GM19043 (cell line): ENCODE measurements at regions not wholly inside any gene's neighbourhood (a gene's known extent, or its start where the extent isn't known, plus 50 kb on each side); places are given as distances from the start of the nearest gene placed in this dataset.

Source experiments
- ATAC-seq: cut with Tn5 transposase; IDR thresholded peaks from one replicate; pipeline ENCODE4 v1.9.1; 2021; ENCODE audit warnings: low read depth; ENCODE audit not compliant: unreplicated experiment

- no peak for ATAC-seq
Measured at GRCh38 chr2:134099273-134099672, 154.6 kb upstream of the MGAT5 start.

- no peak for ATAC-seq
Measured at GRCh38 chr2:134103196-134103595, 150.7 kb upstream of the MGAT5 start.

GRCh38 chr2:134104754-134105153 is 149.1 kb upstream of the MGAT5 start:
- ATAC-seq: no peak

- no peak for ATAC-seq
Measured at GRCh38 chr2:134107402-134107801, 146.5 kb upstream of the MGAT5 start.

GRCh38 chr2:134108113-134108512 is 145.8 kb upstream of the MGAT5 start:
- no peak for ATAC-seq

GRCh38 chr2:134109246-134109645 is 144.6 kb upstream of the MGAT5 start:
- no peak for ATAC-seq

- no peak for ATAC-seq
Measured at GRCh38 chr2:134109725-134110124, 144.1 kb upstream of the MGAT5 start.

- no peak for ATAC-seq
Measured at GRCh38 chr2:134110532-134110931, 143.3 kb upstream of the MGAT5 start.

- ATAC-seq: no peak
Measured at GRCh38 chr2:134117676-134118075, 136.2 kb upstream of the MGAT5 start.

GRCh38 chr2:134118279-134119116 is 135.4 kb upstream of the MGAT5 start:
- peak; percentile 44 for ATAC-seq

GRCh38 chr2:134119117-134119712 is 134.7 kb upstream of the MGAT5 start:
- peak; percentile 9 for ATAC-seq

GRCh38 chr2:134119713-134120405 is 134.0 kb upstream of the MGAT5 start:
- ATAC-seq: peak; percentile 55

- no peak for ATAC-seq
Measured at GRCh38 chr2:134120406-134120732, 133.5 kb upstream of the MGAT5 start.

- ATAC-seq: peak; percentile 30
Measured at GRCh38 chr2:134120733-134121630, 132.9 kb upstream of the MGAT5 start.

GRCh38 chr2:134122610-134123009 is 131.3 kb upstream of the MGAT5 start:
- no peak for ATAC-seq

- no peak for ATAC-seq
Measured at GRCh38 chr2:134123332-134123731, 130.5 kb upstream of the MGAT5 start.

- ATAC-seq: no peak
Measured at GRCh38 chr2:134124047-134124753, 129.7 kb upstream of the MGAT5 start.

GRCh38 chr2:134127496-134127895 is 126.4 kb upstream of the MGAT5 start:
- peak; percentile 56 for ATAC-seq

- ATAC-seq: no peak
Measured at GRCh38 chr2:134128746-134129145, 125.1 kb upstream of the MGAT5 start.

- ATAC-seq: no peak
Measured at GRCh38 chr2:134129900-134130537, 123.9 kb upstream of the MGAT5 start.
